Astrocyte of the cerebellum (primary cell): ENCODE measurements at regions not wholly inside any gene's neighbourhood (a gene's known extent, or its start where the extent isn't known, plus 50 kb on each side); places are given as distances from the start of the nearest gene placed in this dataset.

Source experiments
- DNase-seq: peaks from one replicate; pipeline ENCODE4 v3.0.0-alpha.2; 2011; ENCODE audit warnings: low read depth
- H3K4me3 ChIP-seq: 2 replicates; pipeline ENCODE4 v1.5.1; 2011; ENCODE audit warnings: mild to moderate bottlenecking, low read depth, low read length, moderate library complexity
- in situ Hi-C: cut with HindIII; loops from 2 replicates; pipeline ENCODE4 v1.10.0; 2017; ENCODE audit warnings: low sequenced_read_pairs
- TF ChIP-seq, protein P1 (sequence below): IDR thresholded peaks from 2 replicates; pipeline ENCODE4 v1.5.1; 2012; ENCODE audit warnings: low read length, low read depth, moderate library complexity, mild to moderate bottlenecking; ENCODE audit errors: missing control alignments

DNA sequence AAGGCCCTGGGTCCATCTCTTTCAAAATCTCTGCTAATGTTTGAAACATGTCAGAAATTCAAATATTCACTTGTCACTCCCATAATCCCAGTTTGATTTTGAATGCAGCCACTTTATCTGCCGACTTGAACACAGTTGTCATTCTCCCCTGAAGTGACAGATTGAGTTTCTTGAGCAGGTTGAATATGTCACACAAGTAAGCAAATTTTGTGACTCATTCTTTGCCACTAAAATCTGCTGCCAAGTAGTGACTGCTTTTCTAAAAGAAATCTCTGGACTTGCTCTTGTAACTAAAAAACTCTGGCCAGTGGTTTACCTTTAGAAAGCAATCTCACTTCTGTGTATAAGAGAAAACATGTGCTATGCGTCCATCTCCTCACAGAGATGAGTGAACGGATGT, 357.1 kb downstream of the LMO7 start:
- DNase-seq, result no peak
- in situ Hi-C loops, result no loop called here
- TF ChIP-seq, protein P1, sequence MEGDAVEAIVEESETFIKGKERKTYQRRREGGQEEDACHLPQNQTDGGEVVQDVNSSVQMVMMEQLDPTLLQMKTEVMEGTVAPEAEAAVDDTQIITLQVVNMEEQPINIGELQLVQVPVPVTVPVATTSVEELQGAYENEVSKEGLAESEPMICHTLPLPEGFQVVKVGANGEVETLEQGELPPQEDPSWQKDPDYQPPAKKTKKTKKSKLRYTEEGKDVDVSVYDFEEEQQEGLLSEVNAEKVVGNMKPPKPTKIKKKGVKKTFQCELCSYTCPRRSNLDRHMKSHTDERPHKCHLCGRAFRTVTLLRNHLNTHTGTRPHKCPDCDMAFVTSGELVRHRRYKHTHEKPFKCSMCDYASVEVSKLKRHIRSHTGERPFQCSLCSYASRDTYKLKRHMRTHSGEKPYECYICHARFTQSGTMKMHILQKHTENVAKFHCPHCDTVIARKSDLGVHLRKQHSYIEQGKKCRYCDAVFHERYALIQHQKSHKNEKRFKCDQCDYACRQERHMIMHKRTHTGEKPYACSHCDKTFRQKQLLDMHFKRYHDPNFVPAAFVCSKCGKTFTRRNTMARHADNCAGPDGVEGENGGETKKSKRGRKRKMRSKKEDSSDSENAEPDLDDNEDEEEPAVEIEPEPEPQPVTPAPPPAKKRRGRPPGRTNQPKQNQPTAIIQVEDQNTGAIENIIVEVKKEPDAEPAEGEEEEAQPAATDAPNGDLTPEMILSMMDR, result no peak

DNA sequence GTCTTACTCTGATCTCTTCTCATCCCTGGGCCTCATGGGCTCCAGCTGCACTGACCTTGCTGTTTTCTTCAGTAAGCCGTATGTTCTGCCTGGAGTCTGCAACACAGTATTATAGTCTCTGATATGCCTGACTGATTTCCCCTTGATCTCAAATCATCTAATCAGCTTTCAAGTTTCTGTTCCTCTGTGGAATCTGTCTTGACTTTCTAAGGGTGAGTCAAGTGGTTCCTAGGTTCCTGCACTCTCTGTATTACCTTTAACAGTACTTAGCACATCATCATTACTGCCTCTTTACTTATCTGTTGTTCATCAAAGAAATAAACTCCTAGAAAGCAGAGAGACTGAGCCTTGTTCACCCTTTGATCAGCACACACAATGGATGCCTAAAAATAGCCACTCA, 350.7 kb downstream of the LMO7 start:
- DNase-seq, result no peak
- TF ChIP-seq, protein P1, result no peak
- in situ Hi-C loops, result no loop called here
- H3K4me3 ChIP-seq, result no peak overlapping the region

More for the DNA sequence above, 357.1 kb downstream of the LMO7 start:
- H3K4me3 ChIP-seq, result no peak overlapping the region

DNA sequence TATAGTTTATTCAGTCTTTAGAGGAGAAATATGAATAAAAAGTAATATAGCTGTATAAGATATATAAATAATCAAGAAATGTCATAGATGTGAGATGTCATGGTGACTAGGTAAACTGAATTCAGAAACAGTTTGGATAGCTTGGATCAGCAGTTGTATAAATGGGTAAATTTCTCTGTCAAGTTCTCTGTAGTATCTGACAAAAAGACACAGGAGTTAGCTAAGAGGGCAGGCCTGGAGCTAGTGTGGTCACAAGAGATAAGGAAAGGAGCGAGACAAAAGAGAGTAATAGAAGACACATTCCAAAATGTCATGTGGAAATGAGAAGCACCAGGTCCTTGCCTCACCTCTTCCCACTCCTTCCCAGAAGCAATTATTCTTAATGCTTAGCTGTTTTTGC, 349.0 kb downstream of the LMO7 start:
- no peak overlapping the region for H3K4me3 ChIP-seq
- in situ Hi-C loops, result no loop called here
- no peak for DNase-seq
- TF ChIP-seq, protein P1, result no peak

DNA sequence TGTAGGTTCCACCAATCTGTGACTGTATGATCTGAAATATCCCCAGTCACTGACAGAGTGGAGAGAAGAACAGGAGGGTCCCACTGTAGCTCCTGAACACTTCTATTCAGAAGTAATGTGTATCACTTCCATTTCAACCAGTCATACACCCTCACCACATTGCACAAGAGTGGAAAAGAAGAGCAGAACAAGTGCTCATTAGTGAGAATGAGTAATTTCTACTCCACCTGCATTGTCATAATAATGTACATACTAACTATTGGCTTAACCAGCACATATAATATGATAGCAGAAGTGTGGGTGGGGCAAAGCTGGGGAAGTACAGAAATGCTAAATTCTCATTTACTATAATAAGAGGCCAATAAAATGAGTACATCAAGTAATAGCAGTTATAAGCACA, 342.7 kb downstream of the LMO7 start:
- TF ChIP-seq, protein P1, result no peak
- H3K4me3 ChIP-seq, result no peak overlapping the region
- in situ Hi-C loops, result no loop called here
- DNase-seq, result no peak

DNA sequence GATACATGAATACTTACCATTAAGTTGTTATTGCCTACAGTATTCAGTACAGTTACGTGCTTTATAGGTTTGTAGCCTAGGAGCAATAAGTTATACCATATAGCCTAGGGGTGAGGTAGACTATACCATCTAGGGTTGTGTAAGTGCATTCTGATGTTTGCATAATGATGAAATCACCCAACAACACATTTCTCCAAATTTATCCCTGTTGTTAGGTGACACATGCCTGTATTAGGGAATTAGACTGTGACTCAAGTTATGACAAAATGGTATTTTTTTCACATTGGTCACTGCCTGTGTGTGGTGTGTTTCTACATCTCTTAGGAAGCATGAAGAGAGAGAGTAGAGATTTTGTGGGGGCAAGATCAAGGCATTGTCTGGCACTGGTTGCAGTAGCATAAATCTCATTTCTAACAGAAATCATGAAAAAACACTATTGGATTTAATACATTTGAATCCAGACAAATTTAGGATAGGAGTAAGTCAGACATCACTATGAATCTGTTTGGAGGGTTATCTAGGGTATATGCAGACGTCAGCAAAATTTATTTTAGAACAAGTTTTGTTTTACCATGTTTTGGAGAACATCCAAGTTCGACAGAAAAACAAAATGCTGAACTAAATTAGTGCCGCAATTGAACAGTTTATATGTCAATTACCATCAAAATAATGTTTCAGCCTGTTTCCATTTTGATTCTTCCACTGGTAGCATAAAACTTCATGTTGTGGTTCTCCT, 332.1 kb downstream of the LMO7 start:
- DNase-seq, result no peak
- no peak overlapping the region for H3K4me3 ChIP-seq
- TF ChIP-seq, protein P1, result no peak
- in situ Hi-C loops, result no loop called here

DNA sequence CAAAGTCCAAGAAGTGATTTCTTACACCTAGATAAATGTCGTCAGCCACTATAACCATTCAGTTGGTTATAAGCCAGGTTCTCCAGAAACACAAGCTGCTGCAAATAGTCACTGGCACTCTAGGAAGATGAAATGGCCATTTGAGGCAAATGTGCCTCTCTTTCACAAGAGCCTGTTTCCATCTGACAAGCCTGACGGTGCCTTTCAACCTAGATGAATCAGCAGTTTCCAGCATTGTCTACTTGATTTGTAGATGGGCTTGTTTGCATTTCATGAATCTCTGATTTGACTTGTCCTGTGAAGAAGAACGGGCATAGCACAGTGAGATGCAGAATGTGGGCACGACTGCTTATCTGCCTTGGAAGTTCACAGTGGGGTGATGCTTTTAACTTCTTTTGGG, 327.2 kb downstream of the LMO7 start:
- TF ChIP-seq, protein P1, result no peak
- in situ Hi-C loops, result no loop called here
- no peak for DNase-seq
- no peak overlapping the region for H3K4me3 ChIP-seq

DNA sequence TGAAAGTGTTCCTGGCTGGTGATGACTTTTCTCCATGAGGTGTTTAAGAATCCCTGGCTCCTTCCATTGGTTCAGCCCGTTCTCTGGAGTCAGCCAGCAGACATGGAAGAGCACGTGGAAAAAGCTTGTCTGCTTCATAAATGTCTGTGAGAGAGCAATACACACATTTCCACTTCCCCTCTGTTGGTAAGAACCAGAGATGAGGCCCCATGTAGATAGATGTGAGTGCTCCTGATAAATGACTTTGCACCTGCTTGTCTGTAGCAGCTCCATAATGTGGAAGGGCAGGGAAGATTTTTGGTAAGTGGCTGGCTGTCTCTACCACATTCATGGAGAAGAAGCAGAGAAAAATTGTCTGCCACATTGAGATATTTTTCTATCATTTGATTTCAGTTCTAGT, 325.8 kb downstream of the LMO7 start:
- H3K4me3 ChIP-seq, result no peak overlapping the region
- TF ChIP-seq, protein P1, result no peak
- in situ Hi-C loops, result no loop called here
- DNase-seq, result no peak
